ENCODE measurements at regions not wholly inside any gene's neighbourhood (a gene's known extent, or its start where the extent isn't known, plus 50 kb on each side); places are given as distances from the start of the nearest gene placed in this dataset.

- no peaks in the 10 kb centered on the region for H4K20me1 ChIP-seq (ENCODE audit: insufficient read depth, low read length, poor library complexity, severe bottlenecking)
- no peaks in the 10 kb centered on the region for H3K9me3 ChIP-seq (ENCODE audit: insufficient read depth, low read depth, low read length)
- H2AFZ ChIP-seq (ENCODE audit: low read length), result no peak overlapping the region
- no peaks in the 10 kb centered on the region for H3K27me3 ChIP-seq (ENCODE audit: insufficient read depth, low read length, poor library complexity, severe bottlenecking)
- no peaks in the 10 kb centered on the region for H3F3A ChIP-seq (ENCODE audit: low read depth)
- no peaks in the 10 kb centered on the region for H3K36me3 ChIP-seq (ENCODE audit: insufficient read depth, low read length)
- H3K4me1 ChIP-seq (ENCODE audit: insufficient read depth, low read length, poor library complexity, severe bottlenecking), result no peaks in the 10 kb centered on the region
- H3K9ac ChIP-seq (ENCODE audit: low read depth, low read length, poor library complexity, severe bottlenecking), result no peak overlapping the region
- TF ChIP-seq, protein P1, sequence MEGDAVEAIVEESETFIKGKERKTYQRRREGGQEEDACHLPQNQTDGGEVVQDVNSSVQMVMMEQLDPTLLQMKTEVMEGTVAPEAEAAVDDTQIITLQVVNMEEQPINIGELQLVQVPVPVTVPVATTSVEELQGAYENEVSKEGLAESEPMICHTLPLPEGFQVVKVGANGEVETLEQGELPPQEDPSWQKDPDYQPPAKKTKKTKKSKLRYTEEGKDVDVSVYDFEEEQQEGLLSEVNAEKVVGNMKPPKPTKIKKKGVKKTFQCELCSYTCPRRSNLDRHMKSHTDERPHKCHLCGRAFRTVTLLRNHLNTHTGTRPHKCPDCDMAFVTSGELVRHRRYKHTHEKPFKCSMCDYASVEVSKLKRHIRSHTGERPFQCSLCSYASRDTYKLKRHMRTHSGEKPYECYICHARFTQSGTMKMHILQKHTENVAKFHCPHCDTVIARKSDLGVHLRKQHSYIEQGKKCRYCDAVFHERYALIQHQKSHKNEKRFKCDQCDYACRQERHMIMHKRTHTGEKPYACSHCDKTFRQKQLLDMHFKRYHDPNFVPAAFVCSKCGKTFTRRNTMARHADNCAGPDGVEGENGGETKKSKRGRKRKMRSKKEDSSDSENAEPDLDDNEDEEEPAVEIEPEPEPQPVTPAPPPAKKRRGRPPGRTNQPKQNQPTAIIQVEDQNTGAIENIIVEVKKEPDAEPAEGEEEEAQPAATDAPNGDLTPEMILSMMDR (conservative IDR thresholded peaks at IDR 0.05; ENCODE audit: low read length), result no peak
- TF ChIP-seq EZH2phosphoT487 (IDR thresholded peaks at IDR 0.05; ENCODE audit: borderline replicate concordance), result no peak
- H3K79me2 ChIP-seq (ENCODE audit: insufficient read depth, low read length), result no peaks in the 10 kb centered on the region
- no peak overlapping the region for H3K4me3 ChIP-seq (ENCODE audit: low read length, poor library complexity, severe bottlenecking)
- H3K9me2 ChIP-seq (replicated peaks; ENCODE audit: low read depth, low read length), result no peaks in the 10 kb centered on the region
- no peak overlapping the region for H3K4me2 ChIP-seq (ENCODE audit: low read depth, low read length, poor library complexity, severe bottlenecking)
Measured at GRCh38 chr3:83877910-83878309, 1080.9 kb upstream of the CADM2 start.

GRCh38 chr3:83882701-83883100 lies 1076.1 kb upstream of the CADM2 start:
- Histone ChIP-seq H4K20me1 (ENCODE audit: insufficient read depth, low read length, poor library complexity, severe bottlenecking) (no peaks in the 10 kb centered on the region), H3K4me1 (ENCODE audit: insufficient read depth, low read length, poor library complexity, severe bottlenecking) (no peaks in the 10 kb centered on the region), H3K4me2 (ENCODE audit: low read depth, low read length, poor library complexity, severe bottlenecking) (no peak overlapping the region), H3K9me3 (ENCODE audit: insufficient read depth, low read depth, low read length) (no peaks in the 10 kb centered on the region), H3K79me2 (ENCODE audit: insufficient read depth, low read length) (no peaks in the 10 kb centered on the region), H3K4me3 (ENCODE audit: low read length, poor library complexity, severe bottlenecking) (no peak overlapping the region), H2AFZ (ENCODE audit: low read length) (no peak overlapping the region), H3K9ac (ENCODE audit: low read depth, low read length, poor library complexity, severe bottlenecking) (no peak overlapping the region), H3K27me3 (ENCODE audit: insufficient read depth, low read length, poor library complexity, severe bottlenecking) (no peaks in the 10 kb centered on the region), H3F3A (ENCODE audit: low read depth) (no peaks in the 10 kb centered on the region), H3K36me3 (ENCODE audit: insufficient read depth, low read length) (no peaks in the 10 kb centered on the region), H3K9me2 (replicated peaks; ENCODE audit: low read depth, low read length) (no peaks in the 10 kb centered on the region)
- TF ChIP-seq EZH2phosphoT487 (IDR thresholded peaks at IDR 0.05; ENCODE audit: borderline replicate concordance), result no peak
- TF ChIP-seq, protein P1 (conservative IDR thresholded peaks at IDR 0.05; ENCODE audit: low read length), result no peak

- Histone ChIP-seq H3K9me2 (replicated peaks; ENCODE audit: low read depth, low read length) (no peaks in the 10 kb centered on the region), H3K9me3 (ENCODE audit: insufficient read depth, low read depth, low read length) (no peaks in the 10 kb centered on the region), H3K9ac (ENCODE audit: low read depth, low read length, poor library complexity, severe bottlenecking) (no peak overlapping the region), H3K36me3 (ENCODE audit: insufficient read depth, low read length) (no peaks in the 10 kb centered on the region), H4K20me1 (ENCODE audit: insufficient read depth, low read length, poor library complexity, severe bottlenecking) (no peaks in the 10 kb centered on the region), H2AFZ (ENCODE audit: low read length) (no peak overlapping the region), H3K4me3 (ENCODE audit: low read length, poor library complexity, severe bottlenecking) (no peak overlapping the region), H3K79me2 (ENCODE audit: insufficient read depth, low read length) (no peaks in the 10 kb centered on the region), H3K4me1 (ENCODE audit: insufficient read depth, low read length, poor library complexity, severe bottlenecking) (no peaks in the 10 kb centered on the region), H3K4me2 (ENCODE audit: low read depth, low read length, poor library complexity, severe bottlenecking) (no peak overlapping the region), H3K27me3 (ENCODE audit: insufficient read depth, low read length, poor library complexity, severe bottlenecking) (no peaks in the 10 kb centered on the region), H3F3A (ENCODE audit: low read depth) (no peaks in the 10 kb centered on the region)
- TF ChIP-seq, protein P1 (conservative IDR thresholded peaks at IDR 0.05; ENCODE audit: low read length), result no peak
- TF ChIP-seq EZH2phosphoT487 (IDR thresholded peaks at IDR 0.05; ENCODE audit: borderline replicate concordance), result no peak
Measured at GRCh38 chr3:83890039-83890762, 1068.6 kb upstream of the CADM2 start.
